Kasumi-1 (cell line): ENCODE measurements at regions not wholly inside any gene's neighbourhood (a gene's known extent, or its start where the extent isn't known, plus 50 kb on each side); places are given as distances from the start of the nearest gene placed in this dataset.
A peak's percentile ranks its signal among the peaks of the same experiment; 100 is the strongest.

Experiments used
- DNase-seq, 2 experiments: peaks; one replicate each; lab custom pipeline; 2025; lab: John Stamatoyannopoulos, UW

DNA sequence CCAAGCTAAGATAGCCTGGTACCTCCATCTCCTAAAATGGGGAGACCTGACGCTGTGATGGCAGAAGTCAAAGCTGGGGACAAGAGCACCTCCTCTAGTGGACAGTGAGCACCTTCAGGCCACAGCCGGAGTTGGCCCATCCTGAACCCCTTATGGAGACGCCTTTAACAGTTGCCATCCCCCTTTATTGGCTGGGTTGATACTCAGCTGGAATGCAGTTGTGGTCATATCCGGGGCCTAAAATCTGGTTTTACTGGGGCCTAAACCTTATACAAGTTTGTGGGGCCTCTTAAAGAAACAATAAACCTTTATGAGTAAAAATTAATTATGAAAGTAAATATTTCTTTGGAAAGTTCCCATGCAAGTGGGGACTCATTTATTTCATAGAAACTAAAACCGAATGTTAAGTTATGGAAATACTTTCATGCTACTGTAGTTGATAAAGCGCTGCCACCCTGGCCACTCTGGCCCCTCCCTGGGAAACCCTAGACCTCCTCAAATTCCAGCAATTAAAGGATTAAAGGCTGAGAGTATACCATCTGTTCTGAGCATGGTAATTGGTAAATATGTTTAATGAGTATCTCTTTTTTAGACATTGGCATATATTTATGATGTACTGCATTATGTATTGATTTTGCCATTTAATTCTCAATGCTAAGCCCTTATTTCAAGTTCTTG lies 95.1 kb upstream of the SASH1 start:
- DNase-seq = no peak

DNA sequence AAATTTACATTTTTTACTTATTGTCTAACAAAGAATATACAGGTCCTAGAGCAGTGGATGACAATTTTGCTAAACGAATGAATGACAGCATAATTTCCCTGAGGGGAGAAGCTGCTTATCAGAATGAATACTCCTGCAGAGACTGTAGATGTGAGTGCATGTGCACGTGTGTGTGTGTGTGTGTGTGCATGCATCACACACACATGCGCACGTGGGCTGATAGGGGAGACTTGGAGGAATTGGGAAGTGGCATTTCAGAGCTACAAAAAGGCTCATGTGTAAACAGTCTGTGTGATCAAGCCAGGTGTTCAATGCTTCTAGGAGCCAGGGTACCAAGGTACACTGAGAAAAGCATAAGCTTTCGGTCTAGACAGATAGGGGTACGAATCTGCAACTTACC lies 93.5 kb upstream of the SASH1 start:
- DNase-seq = no peak

DNA sequence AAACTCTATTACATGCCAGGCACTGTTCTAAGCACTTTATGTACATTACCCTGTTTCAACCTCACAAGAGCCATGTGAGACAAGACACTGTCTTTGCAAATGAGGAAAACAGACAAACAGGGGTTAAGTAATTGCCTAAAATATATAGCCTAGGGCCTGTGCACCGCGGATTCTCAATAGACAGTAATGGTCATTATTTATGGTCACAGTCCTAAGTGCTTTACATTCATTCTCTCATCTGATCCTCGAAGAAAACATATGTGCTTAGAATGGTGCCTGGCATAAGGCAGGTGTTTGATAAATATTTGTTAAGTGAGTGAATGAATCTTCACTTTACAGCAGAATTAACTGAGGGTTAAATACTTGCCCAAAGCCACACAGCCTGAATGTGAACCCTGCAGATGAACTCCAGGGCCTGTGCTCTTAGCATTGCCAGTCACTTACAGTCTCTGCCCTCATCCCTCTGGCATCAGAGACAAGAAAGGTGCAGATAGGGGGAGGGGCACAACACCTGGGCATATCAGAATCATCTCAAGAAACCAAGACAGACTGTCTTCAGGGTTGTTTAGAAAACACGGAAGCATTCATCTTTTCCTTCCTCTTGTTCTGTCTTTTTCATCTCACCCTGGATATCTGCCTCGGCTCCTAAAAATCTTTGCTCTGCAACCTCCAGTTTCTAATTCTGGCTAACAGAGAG lies 92.8 kb upstream of the SASH1 start:
- DNase-seq = no peak

GRCh38 chr6:148250975-148251685 lies 91.5 kb upstream of the SASH1 start:
- peak; percentile 21 to 24 for DNase-seq

DNA sequence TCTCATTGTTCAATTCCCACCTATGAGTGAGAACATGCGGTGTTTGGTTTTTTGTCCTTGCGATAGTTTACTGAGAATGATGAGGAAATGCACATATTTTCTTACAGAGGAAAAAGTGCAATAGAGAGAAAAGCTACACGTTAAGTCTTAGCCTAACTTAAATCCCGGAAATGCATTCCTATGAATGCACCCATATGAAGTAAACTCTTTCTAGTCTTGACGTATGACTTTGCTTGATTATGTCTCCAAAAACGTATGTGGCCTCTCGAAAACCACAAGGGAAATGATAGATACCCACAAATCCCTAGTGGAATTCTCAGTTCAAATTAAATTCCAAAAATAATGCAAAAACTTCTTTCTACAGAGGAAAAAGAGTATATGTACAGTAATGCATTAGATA lies 90.7 kb upstream of the SASH1 start:
- no peak for DNase-seq

DNA sequence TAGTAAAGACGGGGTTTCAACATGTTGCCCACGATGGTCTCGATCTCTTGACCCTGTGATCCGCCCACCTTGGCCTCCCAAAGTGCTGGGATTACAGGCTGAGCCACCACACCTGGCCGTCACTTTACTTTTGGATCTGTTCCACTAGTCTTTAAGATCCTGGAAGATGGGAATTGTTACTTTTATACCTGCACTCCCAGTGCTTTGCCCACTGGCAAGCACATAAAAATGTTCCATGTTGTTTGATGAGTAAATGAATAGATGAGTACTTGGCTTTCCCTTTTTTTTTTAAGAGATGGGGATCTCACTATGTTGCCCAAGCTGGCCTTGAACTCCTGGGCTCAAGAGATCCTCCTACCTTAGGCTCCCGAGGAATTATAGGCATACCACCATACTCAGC lies 84.8 kb upstream of the SASH1 start:
- DNase-seq = no peak

DNA sequence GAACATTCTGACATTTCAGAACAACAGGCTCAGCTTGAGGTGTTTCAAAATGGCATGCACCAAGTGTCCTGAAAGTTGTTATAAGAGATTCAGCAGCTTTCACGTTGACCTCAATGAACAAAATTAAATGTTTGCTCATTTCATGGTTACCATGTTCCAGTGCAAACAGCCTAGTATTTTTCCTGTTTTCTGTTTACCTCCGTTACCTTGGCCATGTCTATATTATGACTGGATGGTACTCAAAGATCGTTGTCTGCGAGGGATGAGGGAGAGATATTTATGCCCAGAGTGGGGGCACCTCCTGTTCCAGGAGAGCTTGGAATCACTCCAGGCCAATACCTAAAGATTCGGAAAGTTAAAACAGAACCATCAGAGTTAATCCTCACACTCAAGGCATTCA lies 83.8 kb upstream of the SASH1 start:
- DNase-seq = no peak

DNA sequence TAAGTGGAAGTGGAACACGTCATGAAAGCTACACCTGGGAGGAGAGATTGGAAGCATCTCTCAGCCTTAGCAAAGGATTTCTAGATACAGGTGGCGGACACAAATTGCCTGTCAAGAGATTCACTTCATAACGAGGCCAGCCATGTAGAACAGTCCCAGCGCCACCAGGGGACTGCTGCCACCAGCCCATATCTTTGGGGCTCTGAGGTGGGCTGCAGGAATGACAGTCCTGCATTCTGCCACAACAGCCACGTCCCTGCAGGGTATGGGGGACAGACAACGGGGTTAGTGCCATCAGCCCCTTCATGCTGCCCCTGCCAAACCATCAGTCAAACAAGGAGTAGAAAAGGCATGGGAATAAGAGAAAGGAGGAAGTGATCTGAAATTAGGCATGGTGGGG lies 81.2 kb upstream of the SASH1 start:
- DNase-seq = no peak

GRCh38 chr6:148263010-148263409 lies 79.6 kb upstream of the SASH1 start:
- DNase-seq = no peak

- DNase-seq = no peak
These were observed 78.7 kb upstream of the SASH1 start for GRCh38 chr6:148263961-148264360.

GRCh38 chr6:148265054-148265453 lies 77.6 kb upstream of the SASH1 start:
- DNase-seq = no peak

GRCh38 chr6:148269386-148269785 lies 73.3 kb upstream of the SASH1 start:
- no peak for DNase-seq

GRCh38 chr6:148271711-148272439 lies 70.8 kb upstream of the SASH1 start:
- DNase-seq = no peak

GRCh38 chr6:148272597-148272996 lies 70.0 kb upstream of the SASH1 start:
- no peak for DNase-seq

DNA sequence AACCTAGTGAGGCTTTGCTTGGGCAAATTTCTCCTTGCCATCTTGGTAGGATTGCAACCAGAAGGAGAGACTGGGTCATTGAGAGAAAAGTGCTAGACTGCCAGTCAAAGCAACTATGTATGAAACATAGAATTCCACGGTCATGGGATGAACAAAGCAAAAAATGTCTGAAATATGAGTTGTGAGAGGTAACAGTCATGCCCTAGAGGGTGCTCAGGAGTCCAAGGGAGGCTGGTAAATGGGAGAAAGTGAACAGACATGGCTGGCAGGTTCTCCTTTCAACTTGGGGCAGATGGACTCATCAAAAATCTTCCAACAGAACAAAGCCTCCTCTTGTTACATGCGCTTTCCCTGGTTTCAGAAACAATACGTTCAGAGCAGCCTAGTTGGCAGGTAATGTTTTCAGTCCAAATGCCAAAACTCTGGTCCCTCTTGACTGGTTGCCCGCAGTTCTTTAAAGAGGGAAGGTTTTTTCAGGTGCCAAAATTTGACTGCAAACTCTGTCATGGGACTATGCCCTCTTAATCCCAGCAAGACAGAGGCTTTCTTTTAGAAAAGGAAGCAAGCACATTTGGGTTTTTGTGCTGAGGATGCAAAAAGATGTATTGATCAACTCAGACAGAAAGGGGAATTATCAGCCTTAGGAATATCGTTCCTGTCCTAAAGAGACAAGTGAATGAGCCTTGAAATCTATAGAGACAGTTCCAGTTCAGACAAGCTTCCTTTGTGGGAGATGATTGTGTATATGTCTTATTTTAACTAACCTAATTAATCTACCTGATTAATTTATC lies 68.5 kb upstream of the SASH1 start:
- DNase-seq = no peak

GRCh38 chr6:148274809-148275208 lies 67.8 kb upstream of the SASH1 start:
- no peak for DNase-seq

DNA sequence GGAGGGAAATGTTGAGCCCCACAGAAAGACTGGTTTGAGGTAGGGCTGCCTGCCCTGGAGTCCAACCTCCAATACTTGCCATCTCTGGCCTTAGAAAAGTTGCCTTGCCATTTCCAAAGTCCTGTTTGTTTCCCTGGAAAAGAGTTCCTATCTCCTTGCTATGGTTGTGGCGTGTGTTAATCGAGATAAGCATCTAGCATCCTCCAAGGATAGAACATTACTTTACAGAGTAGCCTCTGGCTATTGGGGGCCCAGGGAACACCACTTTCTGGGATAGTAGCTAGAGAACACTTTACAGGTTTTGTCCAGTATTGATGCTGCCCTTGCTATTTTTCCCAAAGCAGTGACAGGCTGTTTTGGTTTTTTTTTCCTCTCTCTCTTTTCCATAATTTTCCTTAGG lies 57.4 kb upstream of the SASH1 start:
- no peak for DNase-seq

- no peak for DNase-seq
These were observed 56.1 kb upstream of the SASH1 start for GRCh38 chr6:148286563-148286962.

DNA sequence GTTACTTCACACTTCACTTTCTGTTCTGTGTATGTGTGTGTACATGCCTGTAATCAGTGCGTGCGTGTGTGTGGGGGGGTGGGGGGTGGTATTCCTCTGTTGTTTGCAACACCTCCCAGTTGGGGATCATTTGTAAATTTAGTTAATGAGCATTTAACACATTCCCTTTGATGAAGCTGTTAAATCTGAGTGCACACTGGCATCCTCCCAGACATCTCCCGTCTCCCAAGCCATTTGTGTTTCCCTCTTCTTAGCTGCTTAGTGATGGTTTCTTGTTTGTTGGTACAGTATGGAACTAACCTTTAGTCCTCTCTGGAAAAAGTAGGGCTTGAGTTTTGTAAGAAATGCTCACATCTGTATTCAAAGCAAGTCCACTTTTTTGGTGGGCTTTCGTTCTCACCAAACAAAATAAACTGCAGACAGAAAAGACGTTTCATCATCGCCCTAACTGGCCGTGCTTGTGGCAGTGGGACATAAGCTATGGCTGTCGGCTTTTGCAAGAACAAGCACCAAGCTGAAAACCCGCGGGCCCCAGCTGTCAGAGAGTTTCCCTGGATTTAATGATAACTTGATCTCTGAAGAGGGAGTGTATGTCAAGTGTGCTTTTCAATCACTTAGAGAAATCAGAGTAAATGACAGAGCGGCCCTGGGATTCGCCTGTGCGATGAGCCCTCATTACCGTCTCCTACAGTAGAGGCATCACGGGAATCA lies 54.9 kb upstream of the SASH1 start:
- DNase-seq = no peak

DNA sequence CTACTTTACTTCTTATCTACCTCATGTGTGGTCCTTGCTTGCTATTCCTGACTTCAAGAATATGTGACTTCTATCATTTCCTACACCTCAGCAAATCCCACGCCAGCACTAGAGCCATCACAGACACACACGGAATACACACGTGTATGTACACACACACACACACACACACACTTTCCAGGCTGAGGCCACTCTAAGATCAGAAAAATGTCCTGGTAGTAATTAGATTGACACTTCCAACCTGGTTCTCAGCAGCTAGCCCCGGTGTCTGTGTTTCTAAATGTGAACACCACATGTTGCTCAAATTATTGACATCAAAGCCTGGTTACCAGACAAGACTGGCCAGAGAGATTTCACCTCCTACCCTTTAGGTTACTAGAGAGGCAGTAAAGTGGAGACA lies 54.1 kb upstream of the SASH1 start:
- DNase-seq = no peak

DNA sequence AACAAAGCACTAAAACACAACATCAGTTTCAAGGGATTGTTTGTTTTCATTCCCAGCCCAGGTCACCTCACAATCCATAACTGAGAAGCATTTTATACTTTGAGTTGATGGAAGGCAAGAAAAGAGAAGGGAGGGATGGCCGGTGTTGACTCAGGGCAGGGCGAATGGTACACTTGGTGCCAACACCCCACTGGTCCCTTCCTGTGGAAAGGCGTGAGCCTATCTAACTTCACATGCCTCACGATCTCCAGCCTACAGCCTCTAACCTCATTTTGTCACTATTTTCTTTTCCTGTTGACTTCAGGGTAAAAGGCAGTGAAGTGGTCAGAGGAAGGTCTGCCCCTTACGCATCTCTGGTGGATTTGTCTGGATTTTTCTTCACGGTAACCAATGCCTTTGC lies 53.5 kb upstream of the SASH1 start:
- no peak for DNase-seq
